HG03025 (cell line): ENCODE measurements at regions not wholly inside any gene's neighbourhood (a gene's known extent, or its start where the extent isn't known, plus 50 kb on each side); places are given as distances from the start of the nearest gene placed in this dataset.
"Not testable (repeated sequence)": the region's sequence is repeated elsewhere in the genome, so short reads cannot be mapped to it uniquely, and the experiment has no call there.

Experiments used
- ATAC-seq: cut with Tn5 transposase; IDR thresholded peaks from one replicate; pipeline ENCODE4 v1.9.1; 2021; ENCODE audit warnings: mild to moderate bottlenecking, moderate library complexity; ENCODE audit not compliant: unreplicated experiment, low FRiP score

DNA sequence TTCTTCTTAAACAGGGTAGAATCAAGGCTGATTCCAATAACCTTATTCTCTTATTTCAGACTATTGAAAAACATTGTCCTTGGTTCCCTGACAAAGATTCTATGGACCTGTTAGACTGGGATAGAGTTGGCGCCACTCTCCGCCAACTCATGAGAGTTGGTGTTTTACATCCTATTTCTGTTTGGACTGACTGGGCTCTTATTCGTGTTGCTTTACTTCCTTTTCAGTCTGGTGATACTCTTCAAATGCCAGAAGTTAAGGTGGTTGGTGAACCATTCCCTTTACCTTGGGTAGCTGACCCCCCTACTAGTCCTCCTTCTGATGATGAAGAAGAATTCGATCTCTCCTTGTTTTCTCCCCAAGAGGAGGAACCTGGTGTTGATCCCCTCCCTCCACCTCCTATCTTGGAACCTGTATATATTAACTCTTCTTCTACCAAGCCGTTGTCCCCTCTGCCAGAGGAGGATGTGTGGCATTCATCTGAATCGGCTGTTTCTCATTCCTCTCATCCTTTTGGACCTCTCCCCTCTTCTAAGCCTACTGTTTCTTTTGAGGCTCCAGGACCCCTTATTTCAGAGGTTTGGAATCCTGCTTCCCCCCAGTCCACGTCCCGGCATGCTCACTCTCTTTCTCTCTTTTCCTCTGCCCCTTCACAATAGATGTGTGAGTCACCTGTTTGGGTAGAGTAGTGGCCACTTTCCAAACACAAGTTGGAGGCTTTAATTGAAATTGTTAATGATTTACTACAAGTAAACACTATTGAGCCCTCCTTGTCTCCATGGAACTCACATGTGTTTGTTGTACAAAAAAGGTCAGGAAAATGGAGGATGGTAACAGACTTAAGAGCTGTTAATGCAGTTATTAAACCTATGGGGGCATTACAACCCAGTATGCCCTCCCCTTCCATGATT is 585.7 kb downstream of the NSUN3 start:
- not testable (repeated sequence) for ATAC-seq

GRCh38 chr3:94654096-94654495 is 591.2 kb downstream of the NSUN3 start:
- ATAC-seq = no peak

GRCh38 chr3:94665922-94666321 is 603.1 kb downstream of the NSUN3 start:
- ATAC-seq = no peak

DNA sequence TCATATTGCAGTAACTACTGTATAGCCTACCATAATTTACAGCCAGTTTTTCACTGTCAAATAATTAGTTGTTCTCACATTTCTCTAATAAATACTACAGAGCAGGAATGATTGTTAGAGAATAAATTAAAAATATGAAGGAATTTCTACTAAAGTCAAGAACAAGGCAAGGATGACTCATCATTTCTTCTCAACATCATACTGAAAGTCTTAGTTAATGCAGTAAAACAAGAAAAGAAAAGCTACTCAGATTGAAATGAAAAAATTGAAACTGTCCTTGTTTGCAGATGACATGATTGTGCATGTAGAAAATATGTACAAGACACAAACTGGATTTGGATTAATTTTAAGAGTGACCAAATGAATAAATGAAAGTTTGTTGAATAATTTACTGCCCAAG is 608.2 kb downstream of the NSUN3 start:
- no peak for ATAC-seq

DNA sequence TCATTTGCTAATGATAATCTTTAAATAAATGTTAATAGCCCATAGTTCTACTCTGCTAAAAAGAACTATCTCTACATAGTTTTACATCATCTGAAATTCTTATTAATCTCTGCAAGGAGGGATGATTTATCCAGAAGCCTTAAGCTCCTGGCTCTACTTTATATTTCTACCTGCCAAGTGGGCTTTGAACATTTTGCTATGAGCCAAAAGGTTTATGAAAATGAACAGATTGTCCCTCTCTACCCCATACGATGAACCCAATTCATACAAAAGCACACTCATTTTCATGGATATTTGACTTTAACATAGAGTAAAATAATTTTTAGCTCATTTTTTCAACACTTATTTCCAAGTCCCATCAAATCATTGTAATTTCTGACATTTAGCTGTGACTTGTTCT is 611.0 kb downstream of the NSUN3 start:
- no peak for ATAC-seq

GRCh38 chr3:94686208-94686607 is 623.3 kb downstream of the NSUN3 start:
- ATAC-seq = no peak

DNA sequence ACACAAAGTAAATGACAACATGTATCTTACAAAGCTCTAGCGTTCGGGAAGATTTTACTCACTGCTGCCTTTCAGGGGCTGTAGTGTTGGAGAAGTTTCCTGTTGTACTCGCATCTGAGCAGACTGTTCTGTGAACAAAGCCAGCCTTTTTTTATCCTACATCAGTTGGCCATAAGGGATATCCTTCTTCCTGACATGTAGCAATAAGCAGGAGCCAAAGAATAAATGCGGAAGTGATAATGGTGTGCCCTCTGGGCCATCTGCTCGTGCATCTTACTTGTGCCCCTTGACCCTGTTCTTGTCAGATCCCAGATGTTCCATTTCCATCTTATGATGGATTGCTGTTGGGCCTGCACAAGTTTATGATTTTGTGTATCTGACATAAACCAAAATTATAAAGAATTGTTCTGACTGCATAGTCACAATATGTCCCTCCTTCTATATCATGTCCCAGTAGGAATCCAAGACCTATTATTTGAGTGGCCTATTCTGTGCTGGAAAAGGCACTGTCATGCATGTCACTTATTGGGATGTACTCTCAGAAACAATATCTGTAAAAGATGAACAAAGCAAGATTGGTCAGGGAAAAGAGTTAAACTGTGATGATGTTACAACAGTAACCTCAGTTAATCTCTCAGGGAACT is 631.3 kb downstream of the NSUN3 start:
- no peak for ATAC-seq

GRCh38 chr3:94694894-94695293 is 632.0 kb downstream of the NSUN3 start:
- ATAC-seq = no peak

DNA sequence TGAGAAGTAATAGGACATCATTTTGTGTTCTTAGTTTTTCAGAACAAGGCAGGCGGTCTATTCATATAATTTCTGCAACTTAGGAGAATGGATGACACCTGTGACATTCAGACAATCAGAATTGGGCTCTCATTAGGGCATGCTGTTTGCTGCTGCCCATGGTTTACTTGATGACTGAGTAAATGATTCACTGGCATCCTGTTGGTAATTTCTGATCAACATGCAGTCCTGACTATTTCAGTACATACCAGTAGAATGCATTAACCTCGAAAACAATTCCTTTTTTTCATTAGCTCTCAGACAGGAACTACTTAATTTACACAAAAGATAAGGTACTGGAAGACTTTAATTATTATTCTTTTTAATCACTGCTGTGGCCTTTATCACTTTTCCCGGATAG is 641.6 kb downstream of the NSUN3 start:
- no peak for ATAC-seq

- no peak for ATAC-seq
These were observed 646.5 kb downstream of the NSUN3 start for GRCh38 chr3:94709249-94709902.

- ATAC-seq = no peak
These were observed 651.3 kb downstream of the NSUN3 start for GRCh38 chr3:94714194-94714593.

DNA sequence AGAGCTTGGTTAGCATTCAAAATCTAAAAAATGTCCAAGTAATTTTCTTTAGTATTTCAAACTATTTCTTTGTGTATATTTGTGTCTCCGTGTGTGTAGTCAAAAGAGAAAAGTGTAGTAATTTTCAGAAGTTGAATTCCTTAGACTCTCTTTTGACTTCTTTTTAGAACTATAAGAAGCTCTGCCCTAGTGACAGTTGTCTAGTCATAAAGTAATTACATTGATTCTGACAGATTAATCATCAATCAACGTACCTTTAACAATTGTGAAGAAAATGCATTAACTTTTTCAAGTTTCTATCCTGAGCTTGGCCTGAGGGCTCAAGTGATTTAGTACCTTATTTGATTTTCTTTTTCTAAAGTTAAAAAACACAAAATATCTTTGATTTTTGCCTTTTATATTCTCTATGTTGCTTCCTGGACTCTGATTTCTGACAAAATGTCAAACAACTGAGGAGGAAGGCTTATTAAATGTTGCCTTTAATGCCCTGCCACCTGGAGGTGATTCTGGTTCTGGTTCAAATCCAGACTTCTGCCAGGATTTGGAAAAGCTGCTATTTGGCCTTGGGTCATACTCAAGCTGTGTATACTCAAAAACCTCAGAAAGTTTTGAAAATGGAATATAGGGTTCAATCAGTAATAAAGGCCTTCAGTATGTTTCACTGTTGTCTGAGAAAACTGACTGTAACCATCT is 653.6 kb downstream of the NSUN3 start:
- ATAC-seq = no peak

- ATAC-seq = no peak
These were observed 671.3 kb downstream of the NSUN3 start for GRCh38 chr3:94734206-94734605.

DNA sequence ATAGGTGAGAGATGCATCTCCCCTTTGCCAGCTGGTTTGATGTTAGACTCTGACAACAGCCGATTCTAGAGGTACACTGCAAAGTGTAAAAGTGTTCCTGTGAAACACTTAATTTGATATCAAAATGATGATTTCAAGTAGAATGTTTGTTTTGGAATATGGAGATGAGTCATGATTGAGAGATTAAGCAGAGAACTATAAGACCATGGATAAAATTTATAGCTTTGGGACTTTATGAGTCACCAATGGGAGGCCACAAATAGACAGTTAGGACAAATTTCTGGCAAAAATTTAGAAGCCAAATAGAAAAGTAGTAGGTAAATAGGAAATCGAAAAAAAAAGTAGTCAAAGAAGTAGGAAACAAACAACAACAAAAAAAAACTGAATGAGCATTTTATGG is 672.5 kb downstream of the NSUN3 start:
- ATAC-seq = no peak

DNA sequence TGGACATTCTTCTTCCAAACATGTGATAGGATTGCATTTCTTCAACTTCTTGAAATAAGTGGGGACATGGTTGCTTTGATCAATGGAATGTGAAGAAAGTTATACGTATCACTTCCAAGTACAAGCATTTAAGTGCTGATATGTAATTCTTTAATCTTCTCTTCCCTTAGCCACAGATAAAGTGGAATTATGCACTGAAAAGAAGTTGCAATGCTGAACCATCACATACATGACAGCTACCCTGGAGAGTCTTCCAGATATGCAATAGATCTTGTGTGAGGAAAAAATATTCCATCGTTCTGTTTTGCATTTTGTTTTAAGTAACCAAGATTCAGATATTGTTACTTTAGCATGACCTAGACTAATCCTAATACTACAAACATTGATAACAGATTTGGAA is 674.3 kb downstream of the NSUN3 start:
- ATAC-seq = no peak

- ATAC-seq = no peak
These were observed 676.6 kb downstream of the NSUN3 start for GRCh38 chr3:94739420-94739819.

- ATAC-seq = no peak
These were observed 695.9 kb downstream of the NSUN3 start for GRCh38 chr3:94758751-94759150.

GRCh38 chr3:94772402-94772801 is 709.5 kb downstream of the NSUN3 start:
- ATAC-seq = no peak

- ATAC-seq = no peak
These were observed 712.9 kb downstream of the NSUN3 start for GRCh38 chr3:94775746-94776145.

DNA sequence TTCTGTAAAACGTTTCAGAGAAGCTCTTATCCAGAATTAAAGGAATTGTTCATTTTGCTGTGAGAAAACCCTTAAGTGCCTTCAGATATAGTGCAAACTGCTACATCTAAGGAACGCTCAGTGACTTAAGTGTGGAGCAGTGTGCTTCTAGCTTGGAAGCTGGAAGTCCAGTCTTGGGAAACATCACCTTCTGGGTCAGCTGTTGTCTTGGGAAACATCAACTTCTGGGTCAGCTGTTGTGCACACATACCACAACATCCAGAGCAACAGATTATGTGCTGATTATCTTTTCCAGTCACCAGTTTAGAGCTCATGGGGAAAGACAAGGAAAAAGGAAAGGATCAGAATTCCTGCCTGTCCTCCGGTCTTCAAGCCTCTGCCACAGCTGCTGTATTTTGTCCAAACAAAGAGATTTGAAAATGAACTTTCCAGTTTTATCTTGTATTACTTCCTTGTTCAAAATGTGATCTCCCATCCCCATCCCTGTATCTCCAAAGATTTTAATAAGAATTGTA is 713.6 kb downstream of the NSUN3 start:
- ATAC-seq = no peak

- no peak for ATAC-seq
These were observed 715.4 kb downstream of the NSUN3 start for GRCh38 chr3:94778289-94778688.
